OCI-LY7 (cell line): ENCODE measurements at regions not wholly inside any gene's neighbourhood (a gene's known extent, or its start where the extent isn't known, plus 50 kb on each side); places are given as distances from the start of the nearest gene placed in this dataset.

ENCODE experiments used
- BruUV-seq: library from RNA; stranded (reverse); fragments of 400-500 nt; replicated peaks from 2 replicates; lab custom pipeline; 2021; lab: Mats Ljungman, UMichigan
- CTCF ChIA-PET: fragments of 300-600 bp; sonication (Branson Sonifier 250); formaldehyde crosslinking; loops from one replicate; lab custom pipeline; 2022; ENCODE audit warnings: antibody characterized with exemption; ENCODE audit not compliant: unreplicated experiment; lab: Charles Lee
- POLR2A ChIA-PET: fragments of 300-600 bp; sonication (Branson Sonifier 250); formaldehyde crosslinking; loops from one replicate; lab custom pipeline; 2022; ENCODE audit warnings: antibody characterized with exemption; lab: Charles Lee
- DNase-seq: peaks from one replicate; pipeline ENCODE4 v3.0.0-alpha.2; 2015; ENCODE audit warnings: low spot score
- H2AFZ ChIP-seq: fragments of 200-600 bp; sonication (generic), shearing (Covaris generic); 2 replicates; pipeline ENCODE4 v1.6.1; 2014; ENCODE audit warnings: mild to moderate bottlenecking, antibody characterized with exemption, low read length, moderate library complexity
- H3K27ac ChIP-seq: fragments of 200-600 bp; sonication (generic); 2 replicates; pipeline ENCODE4 v1.5.1; 2014; ENCODE audit warnings: mixed run types, low read depth, mild to moderate bottlenecking, moderate library complexity, low read length, inconsistent platforms; ENCODE audit not compliant: poor library complexity, severe bottlenecking
- H3K36me3 ChIP-seq: fragments of 200-600 bp; sonication (generic); 2 replicates; pipeline ENCODE4 v1.6.1; 2014; ENCODE audit warnings: mild to moderate bottlenecking, antibody characterized with exemption, low read length, moderate library complexity, mixed read lengths; ENCODE audit not compliant: insufficient read depth
- H3K4me1 ChIP-seq: fragments of 200-600 bp; sonication (generic); 2 replicates; pipeline ENCODE4 v1.5.1; 2014; ENCODE audit warnings: mild to moderate bottlenecking, low read length; ENCODE audit not compliant: insufficient read depth, poor library complexity, severe bottlenecking
- H3K4me2 ChIP-seq: fragments of 200-600 bp; sonication (generic); 2 replicates; pipeline ENCODE4 v1.6.1; 2014; ENCODE audit warnings: mild to moderate bottlenecking, low read length
- H3K4me3 ChIP-seq: fragments of 200-600 bp; sonication (generic); 2 replicates; pipeline ENCODE4 v1.5.1; 2014; ENCODE audit warnings: mild to moderate bottlenecking, low read depth, low read length; ENCODE audit not compliant: poor library complexity, severe bottlenecking
- H3K79me2 ChIP-seq: fragments of 200-600 bp; sonication (generic); 2 replicates; pipeline ENCODE4 v1.6.1; 2016; ENCODE audit warnings: low read depth, mild to moderate bottlenecking, low read length, moderate library complexity, mixed read lengths; ENCODE audit not compliant: insufficient read depth
- H3K9me2 ChIP-seq: fragments of 200-600 bp; sonication (generic); 2 replicates; pipeline ENCODE4 v1.6.1; 2016; ENCODE audit warnings: mild to moderate bottlenecking, low read length, mixed read lengths; ENCODE audit not compliant: insufficient read depth
- H3K9me3 ChIP-seq: fragments of 200-600 bp; sonication (generic); 2 replicates; pipeline ENCODE4 v1.6.1; 2014; ENCODE audit warnings: mild to moderate bottlenecking, mixed run types, low read length, mixed read lengths
- H4K20me1 ChIP-seq: fragments of 200-600 bp; sonication (generic); 2 replicates; pipeline ENCODE4 v1.6.1; 2014; ENCODE audit warnings: mild to moderate bottlenecking, antibody characterized with exemption, low read length, moderate library complexity, mixed read lengths; ENCODE audit not compliant: insufficient read depth
- CTCF ChIP-seq: fragments of 200-600 bp; sonication (generic); conservative IDR thresholded peaks from 2 replicates; pipeline ENCODE4 v1.5.1; 2014; ENCODE audit warnings: mild to moderate bottlenecking, antibody characterized with exemption, low read length, moderate library complexity, mixed read lengths
- EZH2phosphoT487 ChIP-seq: fragments of 200-600 bp; sonication (generic); IDR thresholded peaks from 2 replicates; pipeline ENCODE4 v1.6.1; 2018; ENCODE audit warnings: low read depth, borderline replicate concordance, mild to moderate bottlenecking, mixed run types, antibody characterized with exemption, low read length, moderate library complexity, mixed read lengths
- intact Hi-C: fragments of 100-400 bp; cut with micrococcal nuclease; formaldehyde crosslinking; loops from one replicate; pipeline ENCODE4 v1.10.0; 2022; ENCODE audit not compliant: unreplicated experiment

- ChIA-PET POLR2A (no interaction called here), CTCF (no interaction called here)
- TF ChIP-seq CTCF (no peak), EZH2phosphoT487 (no peak)
- BruUV-seq: no TSS peak
- intact Hi-C loops: no loop called here
- Histone ChIP-seq H3K79me2 (no peaks in the 10 kb centered on the region), H4K20me1 (no peaks in the 10 kb centered on the region), H3K4me1 (no peaks in the 10 kb centered on the region), H3K4me2 (no peak overlapping the region), H3K9me2 (no peaks in the 10 kb centered on the region), H3K36me3 (no peaks in the 10 kb centered on the region), H3K4me3 (no peak overlapping the region), H2AFZ (no peak overlapping the region), H3K27ac (no peak overlapping the region), H3K9me3 (no peaks in the 10 kb centered on the region)
- DNase-seq: no peak
Observed at GRCh38 chr9:135400496-135400895, 79.1 kb upstream of the PPP1R26 start.

GRCh38 chr9:135401218-135401617, 78.4 kb upstream of the PPP1R26 start:
- no peak overlapping the region for H3K4me2 ChIP-seq
- no peak overlapping the region for H2AFZ ChIP-seq
- no peak overlapping the region for H3K4me3 ChIP-seq
- H3K79me2 ChIP-seq: no peaks in the 10 kb centered on the region
- no peak overlapping the region for H3K27ac ChIP-seq
- DNase-seq: no peak
- no peaks in the 10 kb centered on the region for H3K9me3 ChIP-seq
- BruUV-seq: no TSS peak
- no peaks in the 10 kb centered on the region for H3K36me3 ChIP-seq
- ChIA-PET CTCF (no interaction called here), POLR2A (no interaction called here)
- no peak for TF ChIP-seq CTCF
- TF ChIP-seq EZH2phosphoT487: no peak
- intact Hi-C loops: no loop called here
- no peaks in the 10 kb centered on the region for H3K4me1 ChIP-seq
- H4K20me1 ChIP-seq: no peaks in the 10 kb centered on the region
- no peaks in the 10 kb centered on the region for H3K9me2 ChIP-seq

- Histone ChIP-seq H2AFZ (no peak overlapping the region), H4K20me1 (no peaks in the 10 kb centered on the region), H3K9me3 (no peaks in the 10 kb centered on the region), H3K9me2 (no peaks in the 10 kb centered on the region), H3K79me2 (no peaks in the 10 kb centered on the region), H3K36me3 (no peaks in the 10 kb centered on the region), H3K4me2 (no peak overlapping the region), H3K4me1 (no peaks in the 10 kb centered on the region), H3K4me3 (no peak overlapping the region), H3K27ac (no peak overlapping the region)
- no peak for TF ChIP-seq CTCF
- TF ChIP-seq EZH2phosphoT487: no peak
- POLR2A ChIA-PET: no interaction called here
- CTCF ChIA-PET: no interaction called here
- no peak for DNase-seq
- intact Hi-C loops: no loop called here
- no TSS peak for BruUV-seq
Observed at GRCh38 chr9:135402048-135402738, 77.4 kb upstream of the PPP1R26 start.
